ENCODE measurements at regions not wholly inside any gene's neighbourhood (a gene's known extent, or its start where the extent isn't known, plus 50 kb on each side); places are given as distances from the start of the nearest gene placed in this dataset.

- Histone ChIP-seq H3K4me3 (ENCODE audit: low read depth, low read length) (no peak overlapping the region), H2AFZ (no peak overlapping the region), H3K27me3 (ENCODE audit: control insufficient read depth, insufficient read depth, low read length) (no peaks in the 10 kb centered on the region), H3K27ac (no peak overlapping the region), H3K4me1 (no peaks in the 10 kb centered on the region), H3K36me3 (ENCODE audit: control insufficient read depth, insufficient read depth, low read length) (no peaks in the 10 kb centered on the region), H3K9me3 (ENCODE audit: control insufficient read depth, low read length) (no peaks in the 10 kb centered on the region), H3K4me2 (ENCODE audit: low read length) (no peak overlapping the region), H3K79me2 (no peaks in the 10 kb centered on the region), H3K9ac (no peak overlapping the region)
- TF ChIP-seq CTCF (IDR thresholded peaks at IDR 0.05), result no peak
These were observed 609.8 kb upstream of the MKI67 start for GRCh38 chr10:128735996-128736395.

- Histone ChIP-seq H3K4me2 (ENCODE audit: low read length) (no peak overlapping the region), H3K27me3 (ENCODE audit: control insufficient read depth, insufficient read depth, low read length) (no peaks in the 10 kb centered on the region), H3K9me3 (ENCODE audit: control insufficient read depth, low read length) (no peaks in the 10 kb centered on the region), H3K4me3 (ENCODE audit: low read depth, low read length) (no peak overlapping the region), H3K36me3 (ENCODE audit: control insufficient read depth, insufficient read depth, low read length) (no peaks in the 10 kb centered on the region), H3K27ac (no peak overlapping the region), H3K4me1 (no peaks in the 10 kb centered on the region), H2AFZ (no peak overlapping the region), H3K79me2 (no peaks in the 10 kb centered on the region), H3K9ac (no peak overlapping the region)
- no peak for TF ChIP-seq CTCF (IDR thresholded peaks at IDR 0.05)
These were observed 612.2 kb upstream of the MKI67 start for GRCh38 chr10:128738386-128738915.

GRCh38 chr10:128739930-128740329, 613.7 kb upstream of the MKI67 start:
- no peak for TF ChIP-seq CTCF (IDR thresholded peaks at IDR 0.05)

GRCh38 chr10:128741180-128741579, 615.0 kb upstream of the MKI67 start:
- H3K27ac ChIP-seq, result no peak overlapping the region

More at GRCh38 chr10:128739930-128740329, 613.7 kb upstream of the MKI67 start:
- no peak overlapping the region for H3K4me2 ChIP-seq (ENCODE audit: low read length)
- no peak overlapping the region for H2AFZ ChIP-seq
- no peaks in the 10 kb centered on the region for H3K27me3 ChIP-seq (ENCODE audit: control insufficient read depth, insufficient read depth, low read length)
- no peak overlapping the region for H3K27ac ChIP-seq
- no peaks in the 10 kb centered on the region for H3K36me3 ChIP-seq (ENCODE audit: control insufficient read depth, insufficient read depth, low read length)
- H3K9me3 ChIP-seq (ENCODE audit: control insufficient read depth, low read length), result no peaks in the 10 kb centered on the region
- H3K4me1 ChIP-seq, result no peaks in the 10 kb centered on the region
- H3K79me2 ChIP-seq, result no peaks in the 10 kb centered on the region
- H3K9ac ChIP-seq, result no peak overlapping the region
- no peak overlapping the region for H3K4me3 ChIP-seq (ENCODE audit: low read depth, low read length)

More at GRCh38 chr10:128741180-128741579, 615.0 kb upstream of the MKI67 start:
- H3K79me2 ChIP-seq, result no peaks in the 10 kb centered on the region
- H3K9ac ChIP-seq, result no peak overlapping the region
- no peak overlapping the region for H3K4me2 ChIP-seq (ENCODE audit: low read length)
- H3K4me1 ChIP-seq, result no peaks in the 10 kb centered on the region
- H3K9me3 ChIP-seq (ENCODE audit: control insufficient read depth, low read length), result no peaks in the 10 kb centered on the region
- no peaks in the 10 kb centered on the region for H3K27me3 ChIP-seq (ENCODE audit: control insufficient read depth, insufficient read depth, low read length)
- no peak overlapping the region for H3K4me3 ChIP-seq (ENCODE audit: low read depth, low read length)
- H3K36me3 ChIP-seq (ENCODE audit: control insufficient read depth, insufficient read depth, low read length), result no peaks in the 10 kb centered on the region
- no peak for TF ChIP-seq CTCF (IDR thresholded peaks at IDR 0.05)
- no peak overlapping the region for H2AFZ ChIP-seq

Measured in parathyroid adenoma (tissue), 2 donors.